Mesendoderm (in vitro differentiated cells): ENCODE measurements at regions not wholly inside any gene's neighbourhood (a gene's known extent, or its start where the extent isn't known, plus 50 kb on each side); places are given as distances from the start of the nearest gene placed in this dataset.

Experiments used
- DNase-seq: peaks from one replicate; pipeline ENCODE4 v3.0.0; 2013
- H2AK5ac ChIP-seq: 2 replicates; pipeline ENCODE4 v1.6.1; 2013; ENCODE audit warnings: low read length, inconsistent platforms
- H2BK120ac ChIP-seq: 2 replicates; pipeline ENCODE4 v1.6.1; 2013; ENCODE audit warnings: low read depth, mild to moderate bottlenecking, low read length, moderate library complexity, mixed read lengths
- H2BK15ac ChIP-seq: replicated peaks from 2 replicates; pipeline ENCODE4 v1.6.1; 2013; ENCODE audit warnings: low read depth, mild to moderate bottlenecking, moderate library complexity
- H2BK5ac ChIP-seq: 2 replicates; pipeline ENCODE4 v1.6.1; 2013; ENCODE audit warnings: low read length, inconsistent platforms
- H3K18ac ChIP-seq: 2 replicates; pipeline ENCODE4 v1.6.1; 2013; ENCODE audit warnings: mild to moderate bottlenecking, low read length, mixed read lengths
- H3K23ac ChIP-seq: one replicate; pipeline ENCODE4 v1.6.1; 2013; ENCODE audit warnings: low read length
- H3K27ac ChIP-seq: 2 replicates; pipeline ENCODE4 v1.5.1; 2013; ENCODE audit warnings: low read depth, mild to moderate bottlenecking, inconsistent platforms, low read length, moderate library complexity
- H3K27me3 ChIP-seq: 2 replicates; pipeline ENCODE4 v1.6.1; 2013; ENCODE audit warnings: low read length, control low read depth, mild to moderate bottlenecking, inconsistent platforms; ENCODE audit not compliant: insufficient read depth, poor library complexity
- H3K36me3 ChIP-seq: 2 replicates; pipeline ENCODE4 v1.6.1; 2013; ENCODE audit warnings: low read length, inconsistent platforms; ENCODE audit not compliant: control insufficient read depth, insufficient read depth
- H3K4ac ChIP-seq: one replicate; pipeline ENCODE4 v1.6.1; 2013; ENCODE audit warnings: low read depth, mild to moderate bottlenecking, low read length, moderate library complexity
- H3K4me1 ChIP-seq: 2 replicates; pipeline ENCODE4 v1.6.1; 2013; ENCODE audit warnings: low read depth, low read length, inconsistent platforms; ENCODE audit not compliant: control insufficient read depth
- H3K4me2 ChIP-seq: 2 replicates; pipeline ENCODE4 v1.6.1; 2013; ENCODE audit warnings: low read length
- H3K4me3 ChIP-seq: 2 replicates; pipeline ENCODE4 v1.5.1; 2013; ENCODE audit warnings: mild to moderate bottlenecking, low read length
- H3K56ac ChIP-seq: one replicate; pipeline ENCODE4 v1.6.1; 2013; ENCODE audit warnings: low read length
- H3K79me1 ChIP-seq: 2 replicates; pipeline ENCODE4 v1.6.1; 2013; ENCODE audit warnings: low read length, inconsistent platforms
- H3K79me2 ChIP-seq: 2 replicates; pipeline ENCODE4 v1.6.1; 2013; ENCODE audit warnings: mild to moderate bottlenecking, low read length; ENCODE audit not compliant: control insufficient read depth, insufficient read depth
- H3K9ac ChIP-seq: 2 replicates; pipeline ENCODE4 v1.6.1; 2013; ENCODE audit warnings: low read length, inconsistent platforms
- H4K5ac ChIP-seq: one replicate; pipeline ENCODE4 v1.6.1; 2013; ENCODE audit warnings: low read length
- H4K8ac ChIP-seq: one replicate; pipeline ENCODE4 v1.6.1; 2013; ENCODE audit warnings: low read depth, mild to moderate bottlenecking, control low read depth, low read length, moderate library complexity
- WGBS: extraction: QIAGEN DNeasy Blood & Tissue Kit; methylation state at CpG from one replicate; pipeline ENCODE4 v1.1.7; 2013; ENCODE audit warnings: low lambda C conversion rate, missing lambda C conversion rate; ENCODE audit not compliant: insufficient coverage; ENCODE audit errors: extremely low coverage; 5-methylcytosine and 5-hydroxymethylcytosine counted together

- Histone ChIP-seq H3K79me2 (no peaks in the 10 kb centered on the region), H3K23ac (no peak overlapping the region), H4K5ac (no peak overlapping the region), H3K18ac (no peak overlapping the region), H2BK120ac (no peak overlapping the region), H2BK15ac (no peak overlapping the region), H3K36me3 (no peaks in the 10 kb centered on the region), H3K27ac (no peak overlapping the region), H3K4me3 (no peak overlapping the region), H3K27me3 (no peaks in the 10 kb centered on the region), H4K8ac (no peak overlapping the region), H3K9ac (no peak overlapping the region), H3K79me1 (no peaks in the 10 kb centered on the region), H2BK5ac (no peak overlapping the region), H3K4ac (no peak overlapping the region), H2AK5ac (no peak overlapping the region), H3K4me1 (no peaks in the 10 kb centered on the region), H3K56ac (no peak overlapping the region), H3K4me2 (no peak overlapping the region)
- DNase-seq: no peak
Measured at GRCh38 chr2:133940134-133940533, 313.7 kb upstream of the MGAT5 start.

GRCh38 chr2:133941666-133942065 is 312.2 kb upstream of the MGAT5 start:
- Histone ChIP-seq H2BK15ac (no peak overlapping the region), H3K79me1 (no peaks in the 10 kb centered on the region), H3K36me3 (no peaks in the 10 kb centered on the region), H2AK5ac (no peak overlapping the region), H3K23ac (no peak overlapping the region), H3K4ac (no peak overlapping the region), H3K4me1 (no peaks in the 10 kb centered on the region), H3K9ac (no peak overlapping the region), H3K27me3 (no peaks in the 10 kb centered on the region), H3K4me3 (no peak overlapping the region), H3K18ac (no peak overlapping the region), H3K4me2 (no peak overlapping the region), H4K5ac (no peak overlapping the region), H3K79me2 (no peaks in the 10 kb centered on the region), H4K8ac (no peak overlapping the region), H2BK120ac (no peak overlapping the region), H3K27ac (no peak overlapping the region), H2BK5ac (no peak overlapping the region), H3K56ac (no peak overlapping the region)
- DNase-seq: no peak
- WGBS: no CpG with 5 or more reads among the region's 2 CpGs

- Histone ChIP-seq H3K27ac (no peak overlapping the region), H3K79me2 (no peaks in the 10 kb centered on the region), H3K23ac (no peak overlapping the region), H2BK120ac (no peak overlapping the region), H3K79me1 (no peaks in the 10 kb centered on the region), H3K36me3 (no peaks in the 10 kb centered on the region), H2BK15ac (no peak overlapping the region), H4K5ac (no peak overlapping the region), H3K27me3 (no peaks in the 10 kb centered on the region), H3K56ac (no peak overlapping the region), H3K4ac (no peak overlapping the region), H4K8ac (no peak overlapping the region), H3K18ac (no peak overlapping the region), H2AK5ac (no peak overlapping the region), H3K4me3 (no peak overlapping the region), H3K9ac (no peak overlapping the region), H3K4me2 (no peak overlapping the region), H3K4me1 (no peaks in the 10 kb centered on the region), H2BK5ac (no peak overlapping the region)
- WGBS: no CpG with 5 or more reads among the region's 1 CpG
- DNase-seq: no peak
Measured at GRCh38 chr2:133942398-133942797, 311.5 kb upstream of the MGAT5 start.

GRCh38 chr2:133943108-133943507 is 310.8 kb upstream of the MGAT5 start:
- Histone ChIP-seq H4K5ac (no peak overlapping the region), H3K27ac (no peak overlapping the region), H3K23ac (no peak overlapping the region), H3K4ac (no peak overlapping the region), H2AK5ac (no peak overlapping the region), H3K79me2 (no peaks in the 10 kb centered on the region), H3K4me2 (no peak overlapping the region), H3K27me3 (no peaks in the 10 kb centered on the region), H2BK15ac (no peak overlapping the region), H3K4me1 (no peaks in the 10 kb centered on the region), H2BK120ac (no peak overlapping the region), H3K9ac (no peak overlapping the region), H2BK5ac (no peak overlapping the region), H4K8ac (no peak overlapping the region), H3K4me3 (no peak overlapping the region), H3K56ac (no peak overlapping the region), H3K36me3 (no peaks in the 10 kb centered on the region), H3K79me1 (no peaks in the 10 kb centered on the region), H3K18ac (no peak overlapping the region)
- DNase-seq: no peak
- WGBS: no CpG with 5 or more reads among the region's 5 CpGs

- no peak overlapping the region for H3K27ac ChIP-seq
- H3K36me3 ChIP-seq: no peaks in the 10 kb centered on the region
- H3K4me1 ChIP-seq: no peaks in the 10 kb centered on the region
- DNase-seq: no peak
- H3K4ac ChIP-seq: no peak overlapping the region
- no peak overlapping the region for H2BK15ac ChIP-seq
- no peaks in the 10 kb centered on the region for H3K27me3 ChIP-seq
- no peak overlapping the region for H2AK5ac ChIP-seq
- no peak overlapping the region for H4K5ac ChIP-seq
- H3K56ac ChIP-seq: no peak overlapping the region
- no peak overlapping the region for H3K4me3 ChIP-seq
- H3K23ac ChIP-seq: no peak overlapping the region
- no peak overlapping the region for H2BK120ac ChIP-seq
- H3K9ac ChIP-seq: no peak overlapping the region
- H3K4me2 ChIP-seq: no peak overlapping the region
- no peak overlapping the region for H4K8ac ChIP-seq
- no peak overlapping the region for H2BK5ac ChIP-seq
- WGBS: no CpG with 5 or more reads among the region's 3 CpGs
- no peaks in the 10 kb centered on the region for H3K79me1 ChIP-seq
- no peak overlapping the region for H3K18ac ChIP-seq
- no peaks in the 10 kb centered on the region for H3K79me2 ChIP-seq
Measured at GRCh38 chr2:133945089-133945488, 308.8 kb upstream of the MGAT5 start.

GRCh38 chr2:133947057-133947456 is 306.8 kb upstream of the MGAT5 start:
- H3K4ac ChIP-seq: no peak overlapping the region

More at GRCh38 chr2:133947057-133947456, 306.8 kb upstream of the MGAT5 start:
- Histone ChIP-seq H3K4me2 (no peak overlapping the region), H3K79me2 (no peaks in the 10 kb centered on the region), H3K4me3 (no peak overlapping the region), H2BK15ac (no peak overlapping the region), H4K8ac (no peak overlapping the region), H3K56ac (no peak overlapping the region), H2BK120ac (no peak overlapping the region), H3K27ac (no peak overlapping the region), H2AK5ac (no peak overlapping the region), H3K23ac (no peak overlapping the region), H3K18ac (no peak overlapping the region), H3K79me1 (no peaks in the 10 kb centered on the region), H3K27me3 (no peaks in the 10 kb centered on the region), H4K5ac (no peak overlapping the region), H2BK5ac (no peak overlapping the region), H3K36me3 (no peaks in the 10 kb centered on the region), H3K4me1 (no peaks in the 10 kb centered on the region), H3K9ac (no peak overlapping the region)
- no CpG with 5 or more reads among the region's 1 CpG for WGBS
- DNase-seq: no peak
